Activated CD4-positive, CD25-positive, alpha-beta regulatory T cell treated with anti-CD3 and anti-CD28 coated beads, Interleukin-2, amount 50 U/mL, for 72 hours (primary cell): ENCODE measurements at regions not wholly inside any gene's neighbourhood (a gene's known extent, or its start where the extent isn't known, plus 50 kb on each side); places are given as distances from the start of the nearest gene placed in this dataset.

ENCODE experiments used
- DNase-seq: peaks from one replicate; pipeline ENCODE4 v3.0.0; 2021

- no peak for DNase-seq
These were observed 132.6 kb upstream of the NAMPT start for GRCh38 chr7:106417273-106417902.

- no peak for DNase-seq
These were observed 131.6 kb upstream of the NAMPT start for GRCh38 chr7:106416430-106416829.

- no peak for DNase-seq
These were observed 130.7 kb upstream of the NAMPT start for GRCh38 chr7:106415433-106415832.

GRCh38 chr7:106413446-106413845, 128.7 kb upstream of the NAMPT start:
- DNase-seq = no peak

- DNase-seq = no peak
These were observed 120.9 kb upstream of the NAMPT start for GRCh38 chr7:106405697-106406141.

DNA sequence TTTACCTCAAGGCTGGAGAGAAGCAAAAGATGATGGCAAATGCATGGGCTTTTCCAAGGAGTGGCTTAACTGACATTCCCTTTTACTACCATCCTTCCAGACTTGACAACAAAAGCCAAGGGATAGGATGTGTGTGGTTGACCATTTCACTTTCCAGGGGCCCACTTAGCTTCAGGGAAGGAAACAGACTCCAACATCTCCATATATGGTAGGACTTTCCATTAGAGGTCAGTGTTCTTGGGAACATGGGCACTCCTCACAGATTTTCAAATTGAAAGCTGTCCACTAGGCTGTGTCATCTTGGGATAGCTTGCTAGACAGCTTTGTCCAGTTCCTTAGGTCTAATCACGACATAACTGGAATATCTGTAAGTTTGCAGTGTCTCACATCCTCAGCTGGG, 118.1 kb upstream of the NAMPT start:
- DNase-seq = no peak

GRCh38 chr7:106400923-106401322, 116.1 kb upstream of the NAMPT start:
- no peak for DNase-seq

- no peak for DNase-seq
These were observed 114.0 kb upstream of the NAMPT start for GRCh38 chr7:106398786-106399185.

DNA sequence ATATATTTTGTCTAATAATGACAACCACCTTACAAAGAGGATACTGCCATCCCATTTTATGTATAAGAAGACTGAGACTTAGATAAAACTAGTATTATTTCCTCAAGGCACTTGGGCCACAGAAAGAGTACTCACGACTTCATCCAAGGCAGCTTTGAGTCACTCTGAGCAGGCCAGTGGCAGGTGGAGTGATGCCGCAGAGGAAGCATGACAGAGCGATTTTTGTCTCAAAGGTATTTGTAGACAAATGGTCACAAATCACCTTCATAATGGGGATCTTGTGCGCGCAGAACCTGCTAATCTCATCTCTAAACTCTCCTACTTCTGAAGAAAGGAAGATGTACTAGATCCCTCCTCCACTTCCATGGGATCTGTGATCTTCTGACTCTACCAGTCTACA, 113.2 kb upstream of the NAMPT start:
- DNase-seq = no peak

- DNase-seq = no peak
These were observed 109.7 kb upstream of the NAMPT start for GRCh38 chr7:106394526-106394925.

DNA sequence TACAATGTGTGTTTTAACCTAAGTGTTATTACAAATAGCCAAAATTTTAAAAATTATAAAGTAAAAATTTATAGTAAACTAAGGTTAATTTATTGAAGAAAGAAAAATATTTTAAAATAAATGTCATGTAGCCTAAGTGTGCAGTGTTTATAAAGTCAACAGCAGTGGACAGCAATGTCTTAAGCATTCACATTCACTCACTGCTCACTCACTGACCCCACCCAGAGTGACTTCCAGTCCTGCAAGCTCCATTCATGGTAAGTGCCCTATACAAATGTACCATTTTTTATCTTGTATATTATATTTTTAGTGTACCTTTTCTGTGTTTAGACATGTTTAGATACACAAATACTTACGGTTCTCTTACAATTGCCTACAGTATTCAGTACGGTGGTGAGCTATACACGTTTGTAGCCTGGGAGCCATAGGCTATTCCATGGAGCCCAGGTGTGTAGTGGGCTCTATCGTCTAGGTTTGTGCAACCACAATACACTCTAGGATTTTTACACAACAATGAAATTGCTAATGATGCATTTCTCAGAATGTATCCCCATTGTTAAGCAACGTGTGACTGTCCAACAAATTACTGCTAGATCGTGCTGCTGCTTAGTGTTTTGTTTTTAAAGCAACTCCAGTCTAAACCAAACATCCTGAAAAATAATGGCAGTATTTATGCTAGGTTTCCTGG, 108.9 kb upstream of the NAMPT start:
- DNase-seq = no peak

DNA sequence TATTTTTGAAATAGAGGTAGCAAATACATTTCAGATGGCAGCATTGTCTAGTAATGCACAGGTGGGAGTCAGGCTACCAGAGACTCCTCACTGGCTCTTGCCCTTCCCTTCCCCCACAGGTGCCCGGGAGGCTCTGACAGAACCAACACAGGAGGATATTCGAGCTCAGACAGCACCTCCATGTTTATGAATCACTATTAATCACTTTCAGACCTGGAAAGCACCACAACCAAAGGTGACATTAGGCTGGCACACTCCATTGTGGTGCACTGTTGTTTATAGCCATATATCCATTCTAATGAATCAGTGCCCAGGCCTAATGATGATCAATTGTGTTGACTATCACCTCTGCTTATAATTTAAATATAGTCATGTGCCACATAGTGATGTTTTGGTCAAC, 107.8 kb upstream of the NAMPT start:
- no peak for DNase-seq

DNA sequence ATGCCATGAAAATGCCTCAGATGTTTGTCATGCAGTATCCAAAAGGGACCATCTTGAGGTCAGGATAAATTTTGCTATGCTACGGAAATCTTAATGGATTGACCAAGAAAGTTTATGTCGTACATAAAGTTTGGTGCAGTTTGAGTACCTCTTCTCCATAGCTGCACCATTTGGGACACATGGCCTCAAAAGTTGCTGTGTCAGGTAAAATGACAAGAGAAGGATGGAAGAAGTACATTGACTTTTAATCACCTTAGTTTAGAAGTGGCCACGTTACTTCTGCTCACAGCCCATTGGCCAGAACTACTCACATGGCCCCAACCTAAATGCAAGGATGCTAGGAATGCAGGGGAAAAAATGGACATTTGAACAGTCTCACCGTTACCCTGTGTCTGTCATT, 107.4 kb upstream of the NAMPT start:
- no peak for DNase-seq

GRCh38 chr7:106386958-106387357, 102.2 kb upstream of the NAMPT start:
- DNase-seq = no peak

GRCh38 chr7:106384373-106384772, 99.6 kb upstream of the NAMPT start:
- DNase-seq = no peak

DNA sequence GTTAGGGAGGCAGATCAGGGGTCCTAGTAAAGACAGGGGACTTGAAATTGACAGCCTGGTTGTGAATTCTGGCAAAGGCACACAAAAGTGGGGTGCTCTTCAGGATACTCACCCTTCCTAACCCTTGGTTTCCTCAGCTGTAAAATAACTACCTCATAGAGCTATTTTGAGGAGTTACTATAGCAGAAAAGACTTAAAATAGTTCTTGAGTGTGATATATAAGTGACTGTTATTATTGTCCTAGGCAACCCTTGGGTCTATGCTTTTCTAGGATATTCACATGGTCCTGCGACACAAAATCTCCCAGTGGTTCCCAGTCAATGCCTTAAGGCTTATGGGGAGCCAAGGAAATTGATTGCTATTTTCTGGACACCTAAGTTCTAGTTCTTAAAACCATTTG, 98.1 kb upstream of the NAMPT start:
- DNase-seq = no peak

- no peak for DNase-seq
These were observed 97.3 kb upstream of the NAMPT start for GRCh38 chr7:106382129-106382528.

DNA sequence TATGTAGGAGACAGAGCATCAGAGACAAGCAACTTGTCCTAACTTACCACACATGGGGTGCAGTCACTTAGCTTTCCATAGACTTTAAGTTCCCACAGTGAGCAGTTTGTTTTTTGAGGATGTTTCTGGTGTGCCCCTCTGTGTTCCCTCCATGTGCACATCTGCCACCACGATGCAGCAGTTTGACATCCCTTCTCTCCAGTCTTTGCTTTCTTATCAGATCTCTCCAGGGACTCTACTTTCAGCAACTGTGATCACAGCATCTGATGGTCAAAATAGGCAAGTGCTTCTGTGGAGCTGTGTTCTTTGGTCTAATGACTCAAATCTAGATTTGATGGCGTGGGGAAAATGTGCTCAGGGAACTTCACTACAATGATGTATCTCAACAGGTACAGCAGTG, 96.5 kb upstream of the NAMPT start:
- no peak for DNase-seq

DNA sequence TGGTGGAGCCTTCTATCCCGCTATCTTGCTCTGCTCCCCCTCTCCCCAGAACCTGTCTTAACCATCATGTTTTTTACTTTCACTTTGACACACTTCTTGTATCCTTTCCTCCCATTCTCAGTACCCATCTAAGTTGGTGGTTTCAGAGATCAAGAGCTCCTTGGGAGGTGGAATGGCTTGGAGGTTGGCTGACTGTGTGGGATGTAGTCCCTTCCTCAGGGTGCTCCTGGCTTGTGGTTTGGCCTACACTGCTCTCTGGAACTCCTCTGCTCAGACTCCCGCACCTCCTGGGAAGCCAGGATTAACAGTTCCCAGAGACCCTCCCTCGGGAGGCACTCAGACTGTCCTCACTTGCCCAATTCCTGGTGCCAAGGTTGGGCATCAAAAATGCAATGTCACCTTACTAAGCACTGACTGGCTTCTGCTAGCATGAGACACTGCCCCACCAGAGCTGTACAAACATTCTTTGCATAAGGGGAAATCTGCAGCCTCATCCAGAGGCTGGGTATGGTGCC, 93.1 kb upstream of the NAMPT start:
- no peak for DNase-seq

GRCh38 chr7:106376026-106376799, 91.4 kb upstream of the NAMPT start:
- DNase-seq = no peak

DNA sequence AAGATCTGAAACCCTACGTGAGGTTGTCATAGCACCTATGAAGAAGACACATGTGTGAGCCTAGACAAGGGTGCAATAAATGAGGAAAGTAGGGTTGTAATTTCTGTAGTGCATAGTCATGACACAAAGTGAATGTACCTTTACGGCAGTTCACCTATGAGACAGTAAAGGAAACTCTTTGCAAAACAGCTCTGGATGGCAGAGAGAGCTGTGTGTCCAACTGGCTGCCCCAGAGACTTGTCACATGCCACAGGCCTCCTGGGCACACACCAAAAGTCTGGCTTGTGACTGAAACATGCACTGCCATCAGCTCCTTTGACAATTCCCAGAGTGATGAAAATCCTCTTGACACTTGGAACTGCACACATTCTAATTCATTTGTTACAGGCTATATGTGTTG, 90.7 kb upstream of the NAMPT start:
- DNase-seq = no peak

DNA sequence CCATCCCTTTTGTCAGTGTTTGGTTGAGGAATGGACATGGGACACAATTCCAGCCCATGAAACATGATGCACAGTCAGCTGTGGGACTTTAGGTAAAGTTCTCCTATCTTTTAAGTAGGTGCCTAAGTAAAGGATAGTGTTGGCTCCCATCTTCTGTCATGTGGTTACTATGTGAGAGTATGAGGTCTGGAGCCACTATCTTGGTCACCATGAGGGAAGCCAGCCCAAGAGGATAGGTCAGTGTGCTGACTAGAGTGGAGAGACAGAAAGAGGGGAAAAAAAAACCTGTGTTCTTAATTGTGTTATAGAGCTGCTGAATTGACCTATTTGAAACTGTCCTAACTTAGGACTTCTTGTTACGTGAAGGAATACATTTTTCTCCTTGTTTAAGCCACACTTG, 89.7 kb upstream of the NAMPT start:
- no peak for DNase-seq

DNA sequence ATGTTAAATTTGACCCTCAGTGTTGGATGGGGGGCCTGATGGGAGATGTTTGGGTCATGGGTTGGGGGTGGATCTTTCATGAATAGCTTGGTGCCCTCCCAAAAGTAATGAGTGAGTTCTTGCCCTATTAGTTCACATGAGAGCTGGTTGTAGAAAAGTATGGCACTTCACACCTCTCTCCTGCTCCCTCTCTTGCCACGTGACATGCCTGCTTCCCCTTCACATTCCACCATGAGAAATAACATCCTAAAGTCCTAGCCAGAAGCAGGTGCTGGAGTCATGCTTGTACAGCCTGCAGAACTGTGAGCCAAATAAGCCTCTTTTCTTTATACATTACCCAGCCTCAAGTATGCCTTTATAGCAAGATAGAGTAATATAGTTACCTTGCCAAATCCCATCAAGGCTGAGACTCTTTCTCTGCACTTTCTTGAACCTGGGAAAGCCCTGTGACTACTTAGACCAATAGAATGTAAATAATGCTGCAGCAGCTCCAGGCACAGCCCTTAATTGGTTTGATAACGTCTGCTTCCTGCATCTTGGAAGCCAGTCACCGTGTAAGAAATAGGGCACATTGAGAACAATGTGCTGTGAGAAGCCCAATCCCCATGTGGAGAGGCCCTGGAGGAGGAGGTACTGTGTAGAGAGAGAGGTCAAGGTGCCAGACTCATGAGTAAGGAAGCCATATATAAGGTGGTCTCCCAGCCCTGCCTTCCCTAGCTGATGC, 88.0 kb upstream of the NAMPT start:
- no peak for DNase-seq
